ENCODE measurements at regions not wholly inside any gene's neighbourhood (a gene's known extent, or its start where the extent isn't known, plus 50 kb on each side); places are given as distances from the start of the nearest gene placed in this dataset.

DNA sequence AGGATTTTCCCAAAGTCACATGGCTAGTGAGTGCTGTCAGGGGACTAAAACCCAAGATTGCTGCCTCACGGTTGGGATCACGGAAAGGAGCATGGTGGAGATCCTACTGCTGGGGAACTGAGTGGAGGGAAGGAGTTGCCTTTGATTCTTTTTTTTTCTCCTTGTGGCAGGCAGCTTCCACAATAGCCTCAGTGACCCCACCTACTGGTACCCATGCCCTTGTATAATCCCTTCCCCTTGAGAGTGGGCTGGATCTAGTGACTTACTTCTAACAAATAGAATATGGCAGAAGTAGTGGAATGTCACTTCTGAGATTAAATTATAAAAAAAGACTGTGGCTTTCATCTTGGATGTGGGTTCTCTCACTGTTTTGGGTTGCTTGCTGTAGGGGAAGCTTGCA is 135.7 kb downstream of the DICER1 start:
- Mint-ChIP-seq H3K4me1 (peaks cover 4 to 6% of the 10 kb centered on the region in 2 experiments), H3K9me3 (peaks cover 0 to 2% of the 10 kb centered on the region in 2 experiments; a peak in 1 of 5 replicates), H3K4me3 (no peak overlapping the region), H3K27ac (no peak overlapping the region), H3K36me3 (ENCODE audit: insufficient read depth in 1 of 3, low read depth in 3 of 3) (no peaks in the 10 kb centered on the region; a peak in 1 of 7 replicates), H3K27me3 (ENCODE audit: low read depth) (no peaks in the 10 kb centered on the region; the same call in 1 of the 2 replicates)
- no peak overlapping the region for H3T11ph ChIP-seq (ENCODE audit: low read length)
- no peaks in the 10 kb centered on the region for H3K79me1 ChIP-seq (ENCODE audit: insufficient read depth, low read depth, low read length, poor library complexity, severe bottlenecking)
- TF ChIP-seq, protein P1, sequence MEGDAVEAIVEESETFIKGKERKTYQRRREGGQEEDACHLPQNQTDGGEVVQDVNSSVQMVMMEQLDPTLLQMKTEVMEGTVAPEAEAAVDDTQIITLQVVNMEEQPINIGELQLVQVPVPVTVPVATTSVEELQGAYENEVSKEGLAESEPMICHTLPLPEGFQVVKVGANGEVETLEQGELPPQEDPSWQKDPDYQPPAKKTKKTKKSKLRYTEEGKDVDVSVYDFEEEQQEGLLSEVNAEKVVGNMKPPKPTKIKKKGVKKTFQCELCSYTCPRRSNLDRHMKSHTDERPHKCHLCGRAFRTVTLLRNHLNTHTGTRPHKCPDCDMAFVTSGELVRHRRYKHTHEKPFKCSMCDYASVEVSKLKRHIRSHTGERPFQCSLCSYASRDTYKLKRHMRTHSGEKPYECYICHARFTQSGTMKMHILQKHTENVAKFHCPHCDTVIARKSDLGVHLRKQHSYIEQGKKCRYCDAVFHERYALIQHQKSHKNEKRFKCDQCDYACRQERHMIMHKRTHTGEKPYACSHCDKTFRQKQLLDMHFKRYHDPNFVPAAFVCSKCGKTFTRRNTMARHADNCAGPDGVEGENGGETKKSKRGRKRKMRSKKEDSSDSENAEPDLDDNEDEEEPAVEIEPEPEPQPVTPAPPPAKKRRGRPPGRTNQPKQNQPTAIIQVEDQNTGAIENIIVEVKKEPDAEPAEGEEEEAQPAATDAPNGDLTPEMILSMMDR (conservative IDR thresholded peaks at IDR 0.05): peak; percentile 54
- no peak overlapping the region for H3K23ac ChIP-seq (ENCODE audit: insufficient read length, low read depth, low read length)
- H2BK20ac ChIP-seq (ENCODE audit: low read depth, low read length, poor library complexity, severe bottlenecking): no peak overlapping the region
- no peak overlapping the region for H3K4ac ChIP-seq (ENCODE audit: low read depth, low read length)
- H2AFZ ChIP-seq (ENCODE audit: low read length): no peak overlapping the region
- H4K91ac ChIP-seq (ENCODE audit: insufficient read length, low read depth, low read length): no peak overlapping the region
- H3K9ac ChIP-seq (ENCODE audit: extremely low read depth, insufficient read length, low read length): no peak overlapping the region
- no peak overlapping the region for H3K27ac ChIP-seq (ENCODE audit: insufficient read length, low read depth, low read length)
- H2BK15ac ChIP-seq (ENCODE audit: low read depth, low read length): no peak overlapping the region
- no CpG with 5 or more reads among the region's 2 CpGs for WGBS (ENCODE audit: extremely low coverage, insufficient read length, low lambda C conversion rate)
- H2BK5ac ChIP-seq (ENCODE audit: insufficient read length, low read length): no peak overlapping the region
- no peak overlapping the region for H4K8ac ChIP-seq (replicated peaks; ENCODE audit: insufficient read length, low read depth, low read length)
- no peaks in the 10 kb centered on the region for H3K23me2 ChIP-seq (ENCODE audit: insufficient read length, low read depth, low read length, poor library complexity, severe bottlenecking)
- no peaks in the 10 kb centered on the region for H3K79me2 ChIP-seq (ENCODE audit: insufficient read depth, low read length)
- H3K18ac ChIP-seq (ENCODE audit: insufficient read length, low read depth, low read length): no peak overlapping the region
- no peaks in the 10 kb centered on the region for H3K9me3 ChIP-seq (ENCODE audit: control insufficient read depth, low read depth, low read length)
- no peak for DNase-seq
- no peaks in the 10 kb centered on the region for H4K20me1 ChIP-seq (ENCODE audit: control insufficient read depth, insufficient read depth, insufficient read length)
- H3K27me3 ChIP-seq (ENCODE audit: insufficient read depth, low read length): no peaks in the 10 kb centered on the region
- H4K5ac ChIP-seq (ENCODE audit: insufficient read length, low read depth, low read length): no peak overlapping the region
- H2BK12ac ChIP-seq (ENCODE audit: insufficient read length, low read depth, low read length): no peak overlapping the region
- H3K56ac ChIP-seq (ENCODE audit: insufficient read length, low read depth, low read length): no peak overlapping the region
- no peak overlapping the region for H3K14ac ChIP-seq (ENCODE audit: insufficient read depth, low read length)
- no peak overlapping the region for H2BK120ac ChIP-seq (ENCODE audit: low read depth, low read length, poor library complexity, severe bottlenecking)
- no peak overlapping the region for H3K4me2 ChIP-seq (ENCODE audit: insufficient read depth, insufficient read length, low read length)
- no peaks in the 10 kb centered on the region for H3K4me1 ChIP-seq (ENCODE audit: insufficient read depth, low read length)
- H2AK5ac ChIP-seq (ENCODE audit: insufficient read length, low read length): no peak overlapping the region

Data from H9 (cell line).